D721Med (cell line): ENCODE measurements at regions not wholly inside any gene's neighbourhood (a gene's known extent, or its start where the extent isn't known, plus 50 kb on each side); places are given as distances from the start of the nearest gene placed in this dataset.
"Not testable (repeated sequence)": the region's sequence is repeated elsewhere in the genome, so short reads cannot be mapped to it uniquely, and the experiment has no call there.

Source experiments
- DNase-seq: peaks from one replicate; pipeline ENCODE4 v3.0.0; 2011; ENCODE audit warnings: low spot score; ENCODE audit not compliant: insufficient read length
- FAIRE-seq: peaks from 2 replicates; lab custom pipeline; 2011; peaks lifted over from hg19 to GRCh38; lab: Jason Lieb, UNC
- CTCF ChIP-seq: IDR thresholded peaks from 2 replicates; pipeline ENCODE4 v1.5.1; 2012; ENCODE audit warnings: mild to moderate bottlenecking, control low read depth; ENCODE audit not compliant: insufficient read depth; ENCODE audit errors: missing control alignments

DNA sequence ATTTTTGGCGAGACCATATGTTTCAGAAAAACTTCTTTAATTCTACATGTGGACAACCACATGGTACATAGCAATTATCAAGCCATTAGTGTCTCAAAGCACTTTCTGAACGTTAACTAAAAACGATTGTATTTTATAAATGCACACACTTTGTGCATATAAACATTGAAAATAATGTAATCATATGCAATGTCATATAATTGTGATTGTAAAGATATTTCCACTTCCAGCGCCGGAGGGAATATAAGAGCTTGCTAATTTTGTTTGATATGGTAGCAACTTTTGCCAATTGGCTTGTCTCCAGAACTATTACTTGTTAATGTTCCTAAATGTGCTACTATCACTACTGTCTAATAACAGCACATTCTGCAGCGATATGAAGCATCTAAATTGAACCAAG, 162.3 kb upstream of the SMIM31 start:
- no peak for TF ChIP-seq CTCF
- FAIRE-seq = no peak
- DNase-seq = no peak

- FAIRE-seq (no peak), DNase-seq (no peak)
- no peak for TF ChIP-seq CTCF
These were observed 158.2 kb upstream of the SMIM31 start for GRCh38 chr4:164595751-164596150.

DNA sequence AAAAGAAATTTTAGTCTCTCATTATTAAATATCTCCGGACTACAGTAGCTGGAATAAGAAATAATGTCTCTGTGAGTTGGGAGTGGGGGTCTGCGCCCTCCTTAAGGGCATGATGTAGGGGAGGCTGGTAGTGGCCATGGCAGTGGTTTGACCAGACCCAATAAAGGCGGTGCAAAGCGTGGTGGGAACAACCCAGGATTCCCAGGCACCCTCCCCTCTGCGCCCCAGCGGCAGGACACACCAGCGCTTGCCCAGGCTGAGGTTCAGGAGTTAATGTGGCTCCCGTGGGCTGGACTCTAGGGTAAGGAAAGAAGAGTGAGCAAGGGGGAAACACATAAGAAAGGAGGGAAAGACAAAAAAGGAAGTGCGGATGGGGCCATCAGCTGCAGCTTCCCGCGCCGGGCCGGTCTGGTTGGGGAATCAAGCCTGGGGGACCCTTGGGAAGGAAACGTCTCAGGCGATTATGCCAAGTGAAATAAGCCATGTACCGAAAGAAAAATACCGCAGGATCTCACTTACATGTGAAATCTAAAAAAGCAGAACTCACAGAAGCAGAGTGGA, 157.5 kb upstream of the SMIM31 start:
- no peak for FAIRE-seq
- DNase-seq = no peak
- TF ChIP-seq CTCF = no peak

DNA sequence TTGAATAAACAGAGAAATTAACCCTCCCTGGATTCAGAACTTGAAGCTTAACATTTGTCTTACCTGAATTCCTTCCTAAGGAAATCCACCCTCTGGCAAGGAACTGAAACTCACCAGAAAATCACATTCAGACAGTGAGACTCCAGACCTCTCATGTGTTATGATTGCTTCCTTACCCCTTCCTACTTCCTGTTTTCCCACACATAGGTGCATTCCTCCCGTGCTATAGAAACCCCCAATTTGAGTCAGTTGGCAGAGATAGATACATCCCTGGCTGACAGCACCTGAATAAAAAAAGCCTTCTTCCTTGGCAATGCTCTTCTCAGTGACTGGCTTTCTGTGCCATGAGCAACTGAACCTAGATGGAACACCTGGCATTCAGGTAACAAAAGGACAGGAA, 157.0 kb upstream of the SMIM31 start:
- FAIRE-seq (no peak), DNase-seq (no peak)
- no peak for TF ChIP-seq CTCF

GRCh38 chr4:164601653-164602052, 152.3 kb upstream of the SMIM31 start:
- no peak for TF ChIP-seq CTCF
- FAIRE-seq = no peak
- no peak for DNase-seq

DNA sequence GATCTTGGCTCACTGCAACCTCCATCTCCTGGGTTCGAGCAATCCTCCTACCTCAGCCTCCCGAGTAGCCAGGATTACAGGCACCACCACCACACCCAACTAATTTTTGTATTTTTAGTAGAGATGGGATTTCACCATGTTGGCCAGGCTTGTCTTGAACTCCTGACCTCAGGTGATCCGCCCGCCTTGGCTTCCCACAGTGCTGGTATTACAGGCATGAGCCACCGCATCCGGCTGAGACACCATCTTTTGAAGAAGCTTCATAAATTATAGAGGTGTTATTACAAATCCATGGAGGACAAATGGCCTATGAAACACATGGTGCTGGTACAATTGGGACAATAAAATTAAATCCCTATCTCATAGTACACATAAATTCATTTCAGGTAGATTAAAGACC, 148.1 kb upstream of the SMIM31 start:
- FAIRE-seq, DNase-seq: not testable (repeated sequence)

GRCh38 chr4:164606478-164606877, 147.5 kb upstream of the SMIM31 start:
- no peak for TF ChIP-seq CTCF
- DNase-seq = no peak
- peak; percentile 32 for FAIRE-seq

GRCh38 chr4:164613256-164613655, 140.7 kb upstream of the SMIM31 start:
- no peak for TF ChIP-seq CTCF
- DNase-seq (no peak), FAIRE-seq (no peak)
